ENCODE measurements at regions not wholly inside any gene's neighbourhood (a gene's known extent, or its start where the extent isn't known, plus 50 kb on each side); places are given as distances from the start of the nearest gene placed in this dataset.

- no peak overlapping the region for H3K9ac ChIP-seq
- no peaks in the 10 kb centered on the region for H4K20me1 ChIP-seq (ENCODE audit: low read depth)
- no peak for DNase-seq (ENCODE audit: low spot score)
- H3K4me3 ChIP-seq, result no peak overlapping the region
- no peak overlapping the region for H2AFZ ChIP-seq (replicated peaks)
- H3K4me2 ChIP-seq, result no peak overlapping the region
- no peaks in the 10 kb centered on the region for H3F3A ChIP-seq (ENCODE audit: low read depth)
- no peaks in the 10 kb centered on the region for H3K9me3 ChIP-seq (ENCODE audit: low read depth)
- H3K4me1 ChIP-seq, result no peaks in the 10 kb centered on the region
- no peaks in the 10 kb centered on the region for H3K79me2 ChIP-seq (ENCODE audit: low read depth)
- no peaks in the 10 kb centered on the region for H3K4me1 Mint-ChIP-seq
- no peaks in the 10 kb centered on the region for H3K27me3 Mint-ChIP-seq (ENCODE audit: insufficient read depth, low read depth)
- no peaks in the 10 kb centered on the region for H3K36me3 ChIP-seq
- H3K27me3 ChIP-seq, result no peaks in the 10 kb centered on the region
- TF ChIP-seq EZH2phosphoT487 (IDR thresholded peaks at IDR 0.05), result no peak
- TF ChIP-seq EZH2 (IDR thresholded peaks at IDR 0.05), result no peak
- no peak for TF ChIP-seq CTCF (IDR thresholded peaks at IDR 0.05)
- no peaks in the 10 kb centered on the region for H3K9me3 Mint-ChIP-seq
- H3K27ac ChIP-seq, result no peak overlapping the region
- H3K36me3 Mint-ChIP-seq, result no peaks in the 10 kb centered on the region
- H3K27ac Mint-ChIP-seq, result no peak overlapping the region
- H3K4me3 Mint-ChIP-seq, result no peak overlapping the region
These were observed 83.4 kb downstream of the ZNF365 start for GRCh38 chr10:62457598-62457997.

GRCh38 chr10:62459072-62459471 is 84.9 kb downstream of the ZNF365 start:
- Histone ChIP-seq H3K4me2 (no peak overlapping the region), H3K4me1 (no peaks in the 10 kb centered on the region), H2AFZ (replicated peaks) (no peak overlapping the region), H3K27ac (no peak overlapping the region), H3K9me3 (ENCODE audit: low read depth) (no peaks in the 10 kb centered on the region), H3F3A (ENCODE audit: low read depth) (no peaks in the 10 kb centered on the region), H3K9ac (no peak overlapping the region), H4K20me1 (ENCODE audit: low read depth) (no peaks in the 10 kb centered on the region), H3K79me2 (ENCODE audit: low read depth) (no peaks in the 10 kb centered on the region), H3K36me3 (no peaks in the 10 kb centered on the region), H3K27me3 (no peaks in the 10 kb centered on the region), H3K4me3 (no peak overlapping the region)
- Mint-ChIP-seq H3K36me3 (no peaks in the 10 kb centered on the region), H3K4me3 (no peak overlapping the region), H3K4me1 (no peaks in the 10 kb centered on the region), H3K9me3 (no peaks in the 10 kb centered on the region), H3K27ac (no peak overlapping the region), H3K27me3 (ENCODE audit: insufficient read depth, low read depth) (no peaks in the 10 kb centered on the region)
- no peak for DNase-seq (ENCODE audit: low spot score)
- TF ChIP-seq EZH2 (IDR thresholded peaks at IDR 0.05) (no peak), CTCF (IDR thresholded peaks at IDR 0.05) (no peak), EZH2phosphoT487 (IDR thresholded peaks at IDR 0.05) (no peak)

GRCh38 chr10:62459500-62459899 is 85.3 kb downstream of the ZNF365 start:
- Histone ChIP-seq H3F3A (ENCODE audit: low read depth) (no peaks in the 10 kb centered on the region), H3K27me3 (no peaks in the 10 kb centered on the region), H3K36me3 (no peaks in the 10 kb centered on the region), H3K27ac (no peak overlapping the region), H3K4me2 (no peak overlapping the region), H3K9ac (no peak overlapping the region), H3K79me2 (ENCODE audit: low read depth) (no peaks in the 10 kb centered on the region), H3K4me1 (no peaks in the 10 kb centered on the region), H3K4me3 (no peak overlapping the region), H4K20me1 (ENCODE audit: low read depth) (no peaks in the 10 kb centered on the region), H3K9me3 (ENCODE audit: low read depth) (no peaks in the 10 kb centered on the region), H2AFZ (replicated peaks) (no peak overlapping the region)
- H3K27ac Mint-ChIP-seq, result no peak overlapping the region
- no peak overlapping the region for H3K4me3 Mint-ChIP-seq
- DNase-seq (ENCODE audit: low spot score), result no peak
- H3K36me3 Mint-ChIP-seq, result no peaks in the 10 kb centered on the region
- no peaks in the 10 kb centered on the region for H3K27me3 Mint-ChIP-seq (ENCODE audit: insufficient read depth, low read depth)
- TF ChIP-seq CTCF (IDR thresholded peaks at IDR 0.05) (no peak), EZH2phosphoT487 (IDR thresholded peaks at IDR 0.05) (no peak), EZH2 (IDR thresholded peaks at IDR 0.05) (no peak)
- H3K9me3 Mint-ChIP-seq, result no peaks in the 10 kb centered on the region
- H3K4me1 Mint-ChIP-seq, result no peaks in the 10 kb centered on the region

GRCh38 chr10:62460393-62460792 is 86.2 kb downstream of the ZNF365 start:
- Mint-ChIP-seq H3K9me3 (no peaks in the 10 kb centered on the region), H3K36me3 (no peaks in the 10 kb centered on the region), H3K27me3 (ENCODE audit: insufficient read depth, low read depth) (no peaks in the 10 kb centered on the region), H3K4me1 (no peaks in the 10 kb centered on the region), H3K4me3 (no peak overlapping the region), H3K27ac (peak overlapping the region; percentile 36)
- Histone ChIP-seq H3K27ac (no peak overlapping the region), H3F3A (ENCODE audit: low read depth) (no peaks in the 10 kb centered on the region), H3K4me3 (no peak overlapping the region), H3K9me3 (ENCODE audit: low read depth) (no peaks in the 10 kb centered on the region), H3K79me2 (ENCODE audit: low read depth) (no peaks in the 10 kb centered on the region), H4K20me1 (ENCODE audit: low read depth) (no peaks in the 10 kb centered on the region), H3K27me3 (no peaks in the 10 kb centered on the region), H2AFZ (replicated peaks) (no peak overlapping the region), H3K9ac (no peak overlapping the region), H3K4me2 (no peak overlapping the region), H3K36me3 (no peaks in the 10 kb centered on the region), H3K4me1 (no peaks in the 10 kb centered on the region)
- no peak for TF ChIP-seq EZH2phosphoT487 (IDR thresholded peaks at IDR 0.05)
- TF ChIP-seq CTCF (IDR thresholded peaks at IDR 0.05), result no peak
- no peak for TF ChIP-seq EZH2 (IDR thresholded peaks at IDR 0.05)
- DNase-seq (ENCODE audit: low spot score), result no peak

Measured in neural progenitor cell (in vitro differentiated cells).